ENCODE measurements at regions not wholly inside any gene's neighbourhood (a gene's known extent, or its start where the extent isn't known, plus 50 kb on each side); places are given as distances from the start of the nearest gene placed in this dataset.

DNA sequence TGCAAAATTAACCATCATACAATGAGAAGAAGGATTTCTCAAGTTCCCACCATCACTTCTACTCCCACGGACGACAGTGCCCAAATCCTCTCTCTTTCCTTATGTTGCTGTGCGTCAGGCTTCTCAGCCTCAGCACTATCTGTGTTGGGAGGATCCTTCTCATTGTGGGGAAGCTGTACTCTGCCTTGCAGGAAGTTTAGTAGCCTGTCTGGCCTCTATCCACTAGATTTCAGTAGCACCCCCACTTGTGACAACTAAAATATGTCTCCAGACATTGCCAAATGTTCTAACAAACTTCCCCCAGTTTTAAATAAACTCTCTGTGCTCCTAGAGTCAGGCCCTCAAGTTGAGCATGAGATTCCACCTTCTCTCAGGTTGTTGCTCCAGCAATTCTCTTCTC is 545.9 kb upstream of the ZFP42 start:
- no peak for DNase-seq (ENCODE audit: low read depth in 1 of 2, low spot score in 1 of 2)
- Histone ChIP-seq H3K27me3 (ENCODE audit: insufficient read depth, poor library complexity, severe bottlenecking) (no peaks in the 10 kb centered on the region), H3K27ac (replicated peaks) (no peak overlapping the region), H3K4me3 (replicated peaks; ENCODE audit: insufficient read depth, low read length) (no peak overlapping the region)
- TF ChIP-seq POLR2AphosphoS5 (IDR thresholded peaks at IDR 0.05; ENCODE audit: low read depth), result no peak

DNA sequence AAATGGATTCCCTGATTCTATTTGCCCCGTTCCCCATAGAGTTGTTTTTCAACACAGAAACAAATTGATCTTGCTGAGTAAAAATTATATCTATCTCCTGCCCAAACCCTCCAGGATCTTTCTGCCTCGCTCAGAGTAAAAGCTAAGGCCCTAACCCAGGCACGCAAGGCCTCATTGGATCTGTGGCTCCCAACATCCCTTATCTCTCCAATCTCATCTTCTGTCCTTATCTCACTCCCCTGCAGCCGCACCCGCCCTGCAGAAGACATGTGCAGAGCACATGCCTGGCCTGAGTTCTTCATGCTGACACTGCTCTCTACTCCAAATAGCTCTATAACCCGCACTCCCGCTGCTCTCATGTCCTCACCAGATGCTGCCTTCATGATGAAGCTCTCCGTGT is 543.8 kb upstream of the ZFP42 start:
- TF ChIP-seq, protein P1, sequence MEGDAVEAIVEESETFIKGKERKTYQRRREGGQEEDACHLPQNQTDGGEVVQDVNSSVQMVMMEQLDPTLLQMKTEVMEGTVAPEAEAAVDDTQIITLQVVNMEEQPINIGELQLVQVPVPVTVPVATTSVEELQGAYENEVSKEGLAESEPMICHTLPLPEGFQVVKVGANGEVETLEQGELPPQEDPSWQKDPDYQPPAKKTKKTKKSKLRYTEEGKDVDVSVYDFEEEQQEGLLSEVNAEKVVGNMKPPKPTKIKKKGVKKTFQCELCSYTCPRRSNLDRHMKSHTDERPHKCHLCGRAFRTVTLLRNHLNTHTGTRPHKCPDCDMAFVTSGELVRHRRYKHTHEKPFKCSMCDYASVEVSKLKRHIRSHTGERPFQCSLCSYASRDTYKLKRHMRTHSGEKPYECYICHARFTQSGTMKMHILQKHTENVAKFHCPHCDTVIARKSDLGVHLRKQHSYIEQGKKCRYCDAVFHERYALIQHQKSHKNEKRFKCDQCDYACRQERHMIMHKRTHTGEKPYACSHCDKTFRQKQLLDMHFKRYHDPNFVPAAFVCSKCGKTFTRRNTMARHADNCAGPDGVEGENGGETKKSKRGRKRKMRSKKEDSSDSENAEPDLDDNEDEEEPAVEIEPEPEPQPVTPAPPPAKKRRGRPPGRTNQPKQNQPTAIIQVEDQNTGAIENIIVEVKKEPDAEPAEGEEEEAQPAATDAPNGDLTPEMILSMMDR (IDR thresholded peaks at IDR 0.05; ENCODE audit: insufficient read depth, low read length), result no peak
- TF ChIP-seq, protein P2, sequence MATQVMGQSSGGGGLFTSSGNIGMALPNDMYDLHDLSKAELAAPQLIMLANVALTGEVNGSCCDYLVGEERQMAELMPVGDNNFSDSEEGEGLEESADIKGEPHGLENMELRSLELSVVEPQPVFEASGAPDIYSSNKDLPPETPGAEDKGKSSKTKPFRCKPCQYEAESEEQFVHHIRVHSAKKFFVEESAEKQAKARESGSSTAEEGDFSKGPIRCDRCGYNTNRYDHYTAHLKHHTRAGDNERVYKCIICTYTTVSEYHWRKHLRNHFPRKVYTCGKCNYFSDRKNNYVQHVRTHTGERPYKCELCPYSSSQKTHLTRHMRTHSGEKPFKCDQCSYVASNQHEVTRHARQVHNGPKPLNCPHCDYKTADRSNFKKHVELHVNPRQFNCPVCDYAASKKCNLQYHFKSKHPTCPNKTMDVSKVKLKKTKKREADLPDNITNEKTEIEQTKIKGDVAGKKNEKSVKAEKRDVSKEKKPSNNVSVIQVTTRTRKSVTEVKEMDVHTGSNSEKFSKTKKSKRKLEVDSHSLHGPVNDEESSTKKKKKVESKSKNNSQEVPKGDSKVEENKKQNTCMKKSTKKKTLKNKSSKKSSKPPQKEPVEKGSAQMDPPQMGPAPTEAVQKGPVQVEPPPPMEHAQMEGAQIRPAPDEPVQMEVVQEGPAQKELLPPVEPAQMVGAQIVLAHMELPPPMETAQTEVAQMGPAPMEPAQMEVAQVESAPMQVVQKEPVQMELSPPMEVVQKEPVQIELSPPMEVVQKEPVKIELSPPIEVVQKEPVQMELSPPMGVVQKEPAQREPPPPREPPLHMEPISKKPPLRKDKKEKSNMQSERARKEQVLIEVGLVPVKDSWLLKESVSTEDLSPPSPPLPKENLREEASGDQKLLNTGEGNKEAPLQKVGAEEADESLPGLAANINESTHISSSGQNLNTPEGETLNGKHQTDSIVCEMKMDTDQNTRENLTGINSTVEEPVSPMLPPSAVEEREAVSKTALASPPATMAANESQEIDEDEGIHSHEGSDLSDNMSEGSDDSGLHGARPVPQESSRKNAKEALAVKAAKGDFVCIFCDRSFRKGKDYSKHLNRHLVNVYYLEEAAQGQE (IDR thresholded peaks at IDR 0.05; ENCODE audit: insufficient replicate concordance, low read depth), result no peak
- TF ChIP-seq GABPA (IDR thresholded peaks at IDR 0.05; ENCODE audit: low read depth) (no peak), SPI1 (IDR thresholded peaks at IDR 0.05; ENCODE audit: borderline replicate concordance, low read depth) (no peak), POLR2AphosphoS5 (IDR thresholded peaks at IDR 0.05; ENCODE audit: low read depth) (no peak)
- H3K27ac ChIP-seq (replicated peaks), result no peak overlapping the region
- no peak for DNase-seq (ENCODE audit: low read depth in 1 of 2, low spot score in 1 of 2)

DNA sequence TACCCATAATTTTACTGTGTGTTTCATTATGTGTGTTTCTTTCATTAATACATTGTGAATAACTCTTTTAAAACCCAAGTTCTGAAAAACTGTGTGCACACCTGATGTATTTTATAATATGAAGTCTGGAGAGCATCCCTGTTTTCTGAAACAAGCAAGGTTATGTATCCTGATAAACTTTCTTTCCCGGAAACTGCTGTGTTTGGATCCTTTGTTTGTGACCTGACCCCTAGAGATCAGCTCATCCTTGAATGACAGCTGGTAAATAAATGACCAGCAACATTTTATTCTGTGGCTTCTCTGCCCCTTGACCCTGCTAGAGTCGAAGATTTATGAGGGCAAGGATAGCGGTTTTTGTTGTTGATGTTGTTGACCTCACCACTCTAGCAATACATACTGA is 535.6 kb upstream of the ZFP42 start:
- no peaks in the 10 kb centered on the region for H3K27me3 ChIP-seq (ENCODE audit: insufficient read depth, poor library complexity, severe bottlenecking)
- DNase-seq (ENCODE audit: low read depth in 1 of 2, low spot score in 1 of 2), result no peak
- TF ChIP-seq, protein P1 (IDR thresholded peaks at IDR 0.05; ENCODE audit: insufficient read depth, low read length), result no peak
- TF ChIP-seq GABPA (IDR thresholded peaks at IDR 0.05; ENCODE audit: low read depth), result no peak
- TF ChIP-seq, protein P2 (IDR thresholded peaks at IDR 0.05; ENCODE audit: insufficient replicate concordance, low read depth), result no peak
- no peak for TF ChIP-seq SPI1 (IDR thresholded peaks at IDR 0.05; ENCODE audit: borderline replicate concordance, low read depth)

More for the DNA sequence above, 543.8 kb upstream of the ZFP42 start:
- Histone ChIP-seq H3K4me3 (replicated peaks; ENCODE audit: insufficient read depth, low read length) (no peak overlapping the region), H3K27me3 (ENCODE audit: insufficient read depth, poor library complexity, severe bottlenecking) (no peaks in the 10 kb centered on the region)

DNA sequence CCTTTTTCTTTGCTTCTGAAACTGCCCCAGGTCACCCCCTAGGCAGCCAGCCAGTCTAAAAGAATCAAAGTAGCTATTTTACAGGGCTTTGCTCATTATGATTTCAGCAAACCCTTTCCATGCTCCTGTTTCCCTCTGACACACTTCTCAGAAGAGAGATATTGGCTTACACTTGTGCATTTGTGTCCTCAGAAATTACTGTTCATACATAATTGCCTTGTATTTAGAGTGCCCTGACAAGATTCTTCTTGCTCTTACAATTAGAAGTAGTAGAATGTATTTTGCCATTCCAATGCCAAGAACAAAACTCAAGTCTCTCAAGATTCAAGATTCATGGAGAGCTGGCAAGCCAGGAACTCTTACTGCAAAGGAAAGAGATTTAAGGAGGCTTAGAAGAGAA is 531.0 kb upstream of the ZFP42 start:
- DNase-seq (ENCODE audit: low read depth in 1 of 2, low spot score in 1 of 2), result no peak
- H3K27me3 ChIP-seq (ENCODE audit: insufficient read depth, poor library complexity, severe bottlenecking), result no peaks in the 10 kb centered on the region
- TF ChIP-seq, protein P2 (IDR thresholded peaks at IDR 0.05; ENCODE audit: insufficient replicate concordance, low read depth), result no peak
- no peak for TF ChIP-seq GABPA (IDR thresholded peaks at IDR 0.05; ENCODE audit: low read depth)
- TF ChIP-seq POLR2AphosphoS5 (IDR thresholded peaks at IDR 0.05; ENCODE audit: low read depth), result no peak
- TF ChIP-seq SPI1 (IDR thresholded peaks at IDR 0.05; ENCODE audit: borderline replicate concordance, low read depth), result no peak
- TF ChIP-seq, protein P1 (IDR thresholded peaks at IDR 0.05; ENCODE audit: insufficient read depth, low read length), result no peak
- no peak overlapping the region for H3K27ac ChIP-seq (replicated peaks)
- H3K4me3 ChIP-seq (replicated peaks; ENCODE audit: insufficient read depth, low read length), result no peak overlapping the region

More for the DNA sequence above, 535.6 kb upstream of the ZFP42 start:
- Histone ChIP-seq H3K27ac (replicated peaks) (no peak overlapping the region), H3K4me3 (replicated peaks; ENCODE audit: insufficient read depth, low read length) (no peak overlapping the region)
